GM04504 (cell line): ENCODE measurements at regions not wholly inside any gene's neighbourhood (a gene's known extent, or its start where the extent isn't known, plus 50 kb on each side); places are given as distances from the start of the nearest gene placed in this dataset.

Experiments
- DNase-seq: peaks from one replicate; pipeline ENCODE4 v3.0.0-alpha.2; 2012; ENCODE audit warnings: low read depth

- DNase-seq = no peak
Observed at GRCh38 chr18:51727780-51728179, 530.3 kb upstream of the MEX3C start.

GRCh38 chr18:51731070-51731469 is 533.6 kb upstream of the MEX3C start:
- DNase-seq = no peak

GRCh38 chr18:51734576-51734975 is 537.1 kb upstream of the MEX3C start:
- DNase-seq = no peak

GRCh38 chr18:51739044-51739666 is 541.7 kb upstream of the MEX3C start:
- DNase-seq = no peak

GRCh38 chr18:51751901-51752300 is 554.4 kb upstream of the MEX3C start:
- DNase-seq = no peak

- DNase-seq = no peak
Observed at GRCh38 chr18:51753365-51754057, 556.0 kb upstream of the MEX3C start.

GRCh38 chr18:51754566-51754965 is 557.1 kb upstream of the MEX3C start:
- DNase-seq = no peak

- no peak for DNase-seq
Observed at GRCh38 chr18:51757255-51757924, 559.9 kb upstream of the MEX3C start.

GRCh38 chr18:51762373-51762772 is 564.9 kb upstream of the MEX3C start:
- no peak for DNase-seq

- no peak for DNase-seq
Observed at GRCh38 chr18:51765606-51766360, 568.3 kb upstream of the MEX3C start.

- no peak for DNase-seq
Observed at GRCh38 chr18:51767293-51767692, 569.8 kb upstream of the MEX3C start.

GRCh38 chr18:51778115-51778514 is 561.9 kb upstream of the DCC start:
- no peak for DNase-seq

GRCh38 chr18:51789871-51790270 is 550.1 kb upstream of the DCC start:
- no peak for DNase-seq

GRCh38 chr18:51801514-51801913 is 538.5 kb upstream of the DCC start:
- no peak for DNase-seq

GRCh38 chr18:51802569-51803428 is 537.2 kb upstream of the DCC start:
- no peak for DNase-seq

GRCh38 chr18:51807336-51807735 is 532.7 kb upstream of the DCC start:
- DNase-seq = no peak

- no peak for DNase-seq
Observed at GRCh38 chr18:51811883-51812282, 528.1 kb upstream of the DCC start.

GRCh38 chr18:51813740-51814139 is 526.3 kb upstream of the DCC start:
- no peak for DNase-seq

GRCh38 chr18:51821610-51822009 is 518.4 kb upstream of the DCC start:
- DNase-seq = no peak

- DNase-seq = no peak
Observed at GRCh38 chr18:51824746-51825145, 515.3 kb upstream of the DCC start.

- no peak for DNase-seq
Observed at GRCh38 chr18:51833850-51834249, 506.1 kb upstream of the DCC start.

- no peak for DNase-seq
Observed at GRCh38 chr18:51848702-51849101, 491.3 kb upstream of the DCC start.
